ENCODE measurements at regions not wholly inside any gene's neighbourhood (a gene's known extent, or its start where the extent isn't known, plus 50 kb on each side); places are given as distances from the start of the nearest gene placed in this dataset.

DNA sequence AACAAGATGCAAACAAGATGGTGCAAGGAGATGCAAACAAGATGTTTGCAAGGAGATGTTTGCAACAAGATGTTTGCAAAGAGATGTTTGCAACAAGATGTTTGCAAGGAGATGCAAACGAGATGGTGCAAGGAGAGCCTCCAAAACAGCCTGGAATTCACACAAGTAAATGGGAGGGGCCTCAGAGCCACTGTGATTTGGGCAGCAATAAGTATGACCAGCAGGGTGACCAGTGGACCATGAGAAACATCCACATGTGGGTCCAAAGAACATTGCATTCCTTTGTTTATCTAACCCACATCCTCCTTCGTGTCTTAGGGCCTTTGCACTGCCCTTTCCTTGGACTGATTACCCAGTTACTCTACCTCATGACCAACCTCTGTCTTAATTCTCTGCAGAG lies 162.9 kb downstream of the PLPP3 start:
- DNase-seq = no peak

DNA sequence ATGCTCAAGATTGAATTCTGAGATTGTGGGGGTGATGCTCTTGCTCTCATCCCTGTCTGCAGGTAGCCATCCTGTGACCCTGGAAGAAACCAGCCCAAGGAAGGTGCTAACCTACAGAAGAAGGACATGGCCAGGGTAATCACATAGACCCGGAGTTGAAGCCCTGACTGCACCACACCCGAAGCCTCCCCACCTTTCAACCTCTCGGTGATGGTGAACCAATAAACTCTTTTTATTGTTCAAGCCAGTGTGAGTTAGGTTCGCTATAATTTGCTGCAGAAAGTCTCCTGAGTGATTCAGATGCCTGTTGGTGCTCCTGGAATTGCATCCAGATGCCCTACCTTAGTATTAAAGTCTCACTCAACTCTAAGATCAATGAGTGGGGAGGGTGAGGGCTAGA lies 163.6 kb downstream of the PLPP3 start:
- DNase-seq = no peak

DNA sequence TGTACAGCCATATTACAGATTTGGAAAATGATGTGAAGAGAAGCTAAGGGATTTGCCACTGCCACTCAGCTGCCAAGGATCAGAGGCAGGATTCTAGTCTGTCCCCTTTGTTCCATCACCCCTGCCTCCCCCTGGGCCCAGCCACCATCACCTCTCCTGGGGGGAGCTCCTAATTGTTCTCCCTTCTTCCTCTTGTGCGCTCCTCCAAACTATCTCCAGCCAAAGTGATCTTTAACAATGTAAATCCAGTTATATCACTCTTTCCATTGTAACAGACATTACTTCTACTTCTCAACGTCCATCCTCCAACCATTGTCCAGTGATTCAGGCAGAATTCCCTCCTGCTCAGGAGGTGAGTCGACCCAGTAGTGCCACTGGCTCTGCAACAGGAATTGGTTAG lies 164.1 kb downstream of the PLPP3 start:
- DNase-seq = no peak

DNA sequence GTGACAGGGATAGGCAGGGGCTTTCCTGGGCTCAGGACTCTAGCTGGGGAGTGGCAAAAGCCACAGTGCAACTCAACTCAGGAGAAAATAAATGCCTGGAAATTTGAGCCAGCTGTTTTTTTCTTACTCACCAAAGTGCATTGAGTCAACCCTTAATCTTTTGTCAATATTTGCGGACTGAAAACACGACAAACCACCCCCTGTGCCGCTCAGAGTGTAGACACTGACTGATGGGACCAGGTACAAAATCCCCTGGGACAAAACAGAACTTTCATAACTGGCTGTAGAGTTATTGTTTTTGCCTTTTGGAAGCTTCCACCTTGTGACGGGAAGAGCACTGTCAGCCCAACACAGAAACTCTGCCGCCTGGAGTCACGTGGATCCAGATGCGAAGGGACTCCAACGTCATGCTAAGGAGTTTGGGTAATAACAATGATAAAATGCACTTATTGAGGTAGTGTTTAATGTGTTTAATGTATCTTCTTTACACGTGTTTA lies 164.6 kb downstream of the PLPP3 start:
- no peak for DNase-seq

DNA sequence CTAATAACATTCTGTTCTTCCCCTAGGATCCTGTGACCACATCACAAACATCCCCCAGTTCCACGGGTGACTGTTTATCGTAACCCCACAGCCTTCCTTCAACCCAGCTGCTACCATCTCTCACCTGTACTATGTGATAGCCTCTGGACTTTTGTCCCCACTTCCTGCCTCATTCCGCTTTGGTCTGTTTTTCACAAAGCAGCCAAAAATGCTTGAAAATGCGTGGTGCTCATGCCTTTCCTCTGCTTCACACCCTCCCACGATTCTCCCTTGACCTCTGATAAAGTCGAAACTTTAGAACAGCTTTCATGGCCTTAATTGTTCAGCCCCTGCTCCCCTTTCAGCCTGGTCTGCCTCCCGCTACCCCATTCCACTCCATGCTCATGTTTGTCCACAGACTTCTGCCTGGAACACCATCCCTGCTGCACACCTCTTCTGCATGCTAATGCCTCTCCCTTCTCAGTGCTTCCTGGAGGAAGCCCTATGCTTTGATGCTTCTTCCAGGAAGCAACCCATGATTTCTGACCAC lies 165.6 kb downstream of the PLPP3 start:
- DNase-seq = no peak

DNA sequence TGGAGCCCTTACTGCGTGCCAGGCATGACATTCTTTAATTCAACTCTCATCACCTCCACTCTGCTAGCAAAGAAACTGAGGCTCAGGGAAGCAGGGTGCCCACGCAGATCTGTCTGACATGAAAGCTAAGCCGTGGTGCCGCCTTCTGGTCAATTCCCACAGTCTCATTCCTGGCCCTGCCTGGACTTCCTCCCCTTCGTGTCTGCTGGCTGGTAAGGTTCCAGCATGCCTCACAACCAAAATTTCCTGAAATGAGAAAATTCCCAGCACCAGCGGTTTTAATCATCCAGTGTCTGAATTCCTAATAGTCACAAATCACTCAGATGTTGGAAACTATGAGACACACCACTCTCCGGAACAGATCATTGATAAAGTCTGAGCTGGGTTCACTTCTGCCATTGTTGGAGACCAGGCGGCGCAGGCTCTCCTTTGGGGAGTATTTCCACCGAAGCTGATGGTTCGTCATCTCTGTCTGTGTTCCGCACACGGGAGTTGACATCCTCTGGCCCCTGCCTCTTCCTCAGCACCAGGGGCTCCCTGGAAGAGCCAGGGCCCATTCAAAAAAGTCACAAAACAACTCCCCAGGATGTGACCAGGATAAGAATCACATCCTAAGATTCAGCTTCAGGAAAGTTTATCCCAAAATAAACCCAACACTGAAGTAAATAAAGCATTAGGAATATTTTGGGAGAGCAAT lies 167.7 kb downstream of the PLPP3 start:
- DNase-seq = no peak

DNA sequence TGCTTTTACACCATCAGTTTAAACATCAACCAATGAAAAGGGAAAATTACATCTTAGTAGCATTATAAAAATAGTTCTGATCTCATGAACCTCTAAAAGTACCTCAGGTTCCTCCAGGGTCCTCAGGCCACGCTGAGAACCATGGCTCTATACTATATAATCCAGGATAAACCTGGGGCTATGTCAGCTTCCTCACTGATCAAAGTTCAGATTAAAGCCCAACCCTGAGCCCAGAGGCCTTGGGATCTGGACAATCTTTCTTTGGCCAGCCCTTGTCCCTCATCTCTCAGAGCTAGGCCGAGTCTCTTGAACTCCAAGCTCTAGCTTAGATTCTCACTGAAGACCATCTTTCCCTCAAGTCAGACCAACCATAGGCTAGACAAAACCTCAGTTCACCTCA lies 168.3 kb downstream of the PLPP3 start:
- DNase-seq = no peak

DNA sequence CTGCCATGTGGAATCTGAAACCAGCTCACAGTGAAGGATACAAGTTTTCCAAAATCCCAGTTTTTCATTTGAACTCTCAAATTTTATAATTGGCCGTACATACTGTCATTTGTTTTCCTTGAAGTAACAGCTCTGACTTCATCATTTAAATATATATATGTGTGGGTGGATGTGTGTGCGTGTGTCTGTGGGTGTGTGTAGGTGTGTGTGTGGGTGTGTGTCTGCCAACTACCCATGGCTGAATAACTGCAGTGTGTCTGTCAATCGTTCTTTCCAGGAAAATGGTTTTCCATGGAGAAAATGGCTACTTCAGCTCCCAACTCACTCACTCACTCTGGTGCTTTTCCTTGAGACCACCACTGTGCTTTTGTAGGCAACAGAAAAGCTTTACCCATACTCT lies 169.0 kb downstream of the PLPP3 start:
- DNase-seq = no peak

DNA sequence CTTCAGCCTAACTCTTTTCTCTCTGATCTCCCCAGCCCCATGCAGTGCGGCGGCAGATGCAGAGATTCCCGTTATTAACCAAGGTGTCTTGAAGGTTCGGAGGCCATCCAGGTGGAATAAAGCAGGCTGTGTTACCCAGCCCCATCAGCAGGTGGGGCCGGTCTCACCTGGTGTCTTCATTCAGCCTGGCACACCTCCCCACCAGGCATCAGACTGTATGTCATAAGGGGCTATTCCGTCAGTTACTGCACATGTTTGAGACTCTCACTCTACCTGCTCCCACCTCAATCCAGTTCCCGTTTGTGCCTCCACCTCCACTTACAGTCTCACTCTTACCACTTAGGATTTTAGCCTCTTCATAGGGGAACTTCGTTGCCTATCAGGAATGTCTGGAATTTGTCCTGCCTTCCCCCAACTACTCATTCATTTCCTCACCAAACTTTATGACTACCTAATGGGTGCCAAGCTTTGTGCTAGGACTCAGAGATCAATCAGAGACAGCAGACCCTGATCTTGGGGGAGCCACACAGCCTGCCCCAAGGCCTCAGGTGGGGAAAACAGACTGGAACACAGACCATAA lies 170.2 kb downstream of the PLPP3 start:
- no peak for DNase-seq

DNA sequence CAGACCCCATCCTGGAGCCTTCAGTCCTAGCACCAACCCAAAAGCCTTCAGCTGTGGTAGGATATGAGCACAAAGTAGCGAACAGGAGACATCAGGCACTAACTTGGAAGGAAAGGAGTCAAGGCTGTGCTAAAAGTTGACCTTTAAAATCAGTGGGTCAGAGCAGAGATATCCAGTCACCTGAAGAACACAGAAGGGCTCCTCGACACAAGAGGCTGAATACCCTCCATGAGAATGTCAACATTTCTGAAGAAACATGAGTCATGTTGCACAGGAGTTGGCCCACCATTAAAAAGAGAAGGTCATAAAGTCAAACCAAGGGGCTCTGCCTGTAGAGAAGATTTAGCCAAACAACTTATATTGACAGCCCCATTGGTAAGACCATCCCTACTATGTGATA lies 172.5 kb downstream of the PLPP3 start:
- DNase-seq = no peak

DNA sequence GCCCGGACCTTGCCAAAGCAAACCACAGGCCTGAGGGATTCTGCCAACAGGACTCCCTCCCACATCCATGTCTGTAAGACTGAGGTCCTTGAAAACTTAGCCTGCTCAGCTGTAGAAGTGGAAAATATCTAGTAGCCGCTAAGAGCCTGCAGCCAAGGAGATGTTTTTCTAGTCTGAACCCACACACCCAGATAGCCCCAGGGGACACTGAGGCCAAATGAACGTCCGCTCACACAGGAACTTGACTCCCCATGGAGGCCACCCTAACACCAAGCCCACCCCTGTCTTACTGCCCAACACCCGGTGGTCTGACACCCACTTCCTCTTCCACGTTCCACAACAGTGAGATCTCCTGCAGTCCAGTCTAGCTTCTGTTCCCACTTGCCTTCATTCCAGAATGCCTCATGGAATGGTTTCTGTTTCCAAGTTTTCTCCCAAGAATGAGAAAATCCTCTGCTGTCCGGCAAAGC lies 174.8 kb downstream of the PLPP3 start:
- no peak for DNase-seq

DNA sequence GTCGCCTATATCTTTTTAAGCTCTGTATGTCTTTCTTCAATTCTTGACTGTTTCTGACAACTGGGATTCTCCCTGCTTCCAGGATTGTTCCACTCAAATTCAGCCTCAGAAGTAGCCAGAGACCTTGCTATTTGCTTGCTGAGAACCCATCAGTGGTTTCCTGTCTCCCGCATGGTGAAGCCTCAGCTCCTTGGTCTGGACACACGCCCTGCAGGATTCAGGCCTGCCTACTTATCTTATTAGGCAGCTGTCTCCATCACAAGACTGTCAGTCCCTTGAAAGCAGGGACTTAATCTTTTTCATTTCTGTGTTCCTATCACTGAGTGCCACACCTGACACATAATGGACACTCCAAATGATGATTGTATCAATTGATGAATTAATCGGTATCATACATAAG lies 175.3 kb downstream of the PLPP3 start:
- no peak for DNase-seq

DNA sequence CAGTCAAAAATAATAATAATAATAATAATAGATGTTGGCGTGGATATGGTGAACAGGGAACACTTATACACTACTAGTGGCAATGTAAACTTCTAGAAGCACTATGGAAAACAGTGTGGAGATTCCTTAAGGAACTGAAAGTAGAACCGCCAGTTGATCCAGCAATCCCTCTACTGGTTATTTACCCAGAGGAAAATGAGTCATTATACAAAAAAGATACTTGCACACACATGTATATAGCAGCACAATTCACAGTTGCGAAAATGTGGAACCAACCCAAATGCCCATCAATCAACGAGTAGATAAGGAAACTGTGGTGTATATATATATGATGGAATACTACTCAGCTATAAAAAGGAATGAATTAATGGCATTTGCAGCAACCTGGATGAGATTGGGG lies 176.0 kb downstream of the PLPP3 start:
- DNase-seq = no peak

DNA sequence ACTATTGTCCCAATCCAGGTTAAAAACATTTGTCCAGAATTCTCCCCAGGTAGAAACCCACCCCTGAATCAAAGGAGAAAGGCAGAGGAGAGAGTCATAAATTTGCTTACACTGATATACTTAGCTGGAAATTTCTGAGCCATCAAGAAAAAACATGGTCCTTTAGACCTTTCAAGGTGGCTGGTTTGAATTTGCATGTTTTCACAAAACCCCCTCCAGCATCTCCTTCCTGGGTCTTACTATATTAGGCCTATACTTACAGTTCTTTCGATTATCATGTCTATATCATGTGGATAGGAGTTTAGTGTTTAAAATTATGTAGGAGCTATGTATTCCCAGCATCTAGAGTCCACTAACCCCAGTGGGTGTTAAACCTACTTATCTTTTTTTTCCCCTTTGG lies 178.2 kb downstream of the PLPP3 start:
- no peak for DNase-seq

DNA sequence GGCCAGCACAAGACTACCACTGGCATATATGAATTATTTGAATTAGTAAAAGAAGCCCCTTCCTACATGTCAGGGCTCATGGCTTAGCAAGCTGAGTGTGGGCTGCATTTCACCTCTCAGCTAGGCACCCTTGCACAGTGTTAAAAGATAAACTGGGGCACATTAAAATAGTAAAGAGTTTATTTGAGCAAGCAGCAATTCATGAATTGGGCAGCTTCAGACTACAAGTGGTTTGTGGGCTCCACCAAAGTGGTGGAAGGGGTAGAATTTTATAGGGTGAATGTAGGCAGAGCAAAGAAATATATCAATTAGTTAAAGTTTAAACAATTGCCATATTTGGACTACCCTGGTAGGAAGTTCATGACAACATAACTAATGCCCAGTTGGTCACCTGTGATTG lies 178.8 kb downstream of the PLPP3 start:
- DNase-seq = no peak

DNA sequence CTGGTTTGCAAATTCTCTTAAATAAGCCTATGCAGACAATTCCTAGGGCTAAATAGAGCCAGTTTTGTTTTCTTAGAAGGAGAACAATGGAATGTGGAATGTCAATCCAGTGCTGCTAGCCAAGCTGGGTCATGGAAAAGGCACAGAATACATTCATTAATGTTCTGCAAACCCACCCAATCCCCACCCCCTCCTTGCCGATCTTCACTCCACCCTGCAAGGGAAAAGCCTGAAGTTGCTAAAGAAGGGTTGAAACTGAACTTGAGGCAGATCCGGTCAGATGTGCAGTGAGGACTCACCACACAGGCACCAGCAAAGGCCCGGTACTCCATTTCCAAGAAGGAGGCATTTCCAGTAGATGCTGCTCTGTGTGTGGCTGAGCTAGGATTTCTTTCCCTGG lies 179.6 kb downstream of the PLPP3 start:
- DNase-seq = no peak

DNA sequence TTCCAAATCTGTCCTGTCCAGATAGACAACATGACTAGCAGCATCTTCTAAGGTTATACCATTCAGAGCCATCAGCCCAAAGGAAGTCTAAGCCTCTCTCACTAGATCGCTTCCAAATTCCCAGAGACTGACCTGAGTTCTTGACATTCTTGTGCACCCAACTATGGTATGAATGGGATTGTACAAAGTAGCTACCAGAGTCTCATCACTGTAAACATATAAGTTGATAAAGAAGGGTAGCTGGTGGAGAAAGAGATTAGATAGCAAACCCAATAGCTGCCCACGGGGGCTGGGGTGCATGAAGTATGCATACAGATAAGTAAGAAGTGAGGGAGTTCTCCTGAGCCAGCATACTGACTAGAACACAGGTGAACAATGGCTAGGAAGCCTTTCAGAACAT lies 180.0 kb downstream of the PLPP3 start:
- no peak for DNase-seq

DNA sequence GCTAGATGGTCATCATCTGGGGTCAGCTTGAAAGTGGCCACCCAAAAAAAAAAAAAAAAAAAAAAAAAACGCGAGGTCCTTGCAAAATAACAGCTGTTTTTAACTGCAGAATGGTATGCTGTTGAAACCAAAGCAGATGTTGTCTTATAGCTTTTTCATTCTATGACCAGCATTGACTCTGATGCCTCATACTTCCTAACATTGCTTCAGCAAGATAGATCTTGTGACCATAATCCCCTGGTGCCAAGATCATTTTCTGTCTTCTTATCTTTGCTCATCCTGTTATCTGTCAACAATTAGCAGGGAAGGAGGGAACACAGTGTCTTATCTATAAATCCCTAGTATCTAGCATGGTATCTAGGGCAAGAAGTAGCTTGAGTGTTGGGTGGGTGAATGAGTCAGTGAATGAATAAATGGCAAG lies 181.5 kb downstream of the PLPP3 start:
- no peak for DNase-seq

DNA sequence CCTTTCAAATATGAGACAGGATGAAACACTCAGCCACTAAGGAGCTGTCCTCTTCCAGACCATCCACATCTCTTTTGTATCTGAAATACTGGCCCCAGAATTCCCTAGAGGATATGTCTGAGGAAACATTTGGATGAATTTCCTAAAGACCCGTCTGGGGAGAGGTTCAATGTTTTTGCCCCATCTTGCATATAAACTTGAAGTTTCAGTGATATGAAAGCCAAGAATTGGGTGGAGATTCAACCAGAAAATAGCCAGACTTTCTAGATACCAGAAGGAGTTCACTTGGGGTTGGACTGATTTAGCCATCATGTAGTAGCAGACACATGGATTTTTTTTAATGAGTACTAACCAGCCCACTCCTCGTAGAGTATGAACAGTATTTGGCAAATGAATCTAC lies 182.0 kb downstream of the PLPP3 start:
- no peak for DNase-seq

DNA sequence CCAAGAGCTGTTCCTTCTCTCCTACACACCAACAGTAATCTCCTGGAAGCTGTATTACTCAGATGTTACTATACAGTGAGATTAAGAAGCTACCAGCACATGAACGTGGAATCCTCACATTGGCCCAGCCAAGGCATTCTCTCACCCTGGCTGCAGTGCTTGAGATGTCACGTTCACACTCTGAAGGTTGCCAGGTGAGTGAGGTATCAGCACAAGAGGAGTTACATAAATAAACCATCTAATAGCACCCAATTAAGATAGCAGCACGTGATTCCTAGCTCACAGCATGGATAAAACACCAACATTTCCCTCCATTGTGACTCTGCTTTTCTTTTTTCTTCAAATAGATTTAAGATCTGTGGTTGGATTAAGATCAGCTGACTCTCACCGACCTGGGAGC lies 182.8 kb downstream of the PLPP3 start:
- no peak for DNase-seq

DNA sequence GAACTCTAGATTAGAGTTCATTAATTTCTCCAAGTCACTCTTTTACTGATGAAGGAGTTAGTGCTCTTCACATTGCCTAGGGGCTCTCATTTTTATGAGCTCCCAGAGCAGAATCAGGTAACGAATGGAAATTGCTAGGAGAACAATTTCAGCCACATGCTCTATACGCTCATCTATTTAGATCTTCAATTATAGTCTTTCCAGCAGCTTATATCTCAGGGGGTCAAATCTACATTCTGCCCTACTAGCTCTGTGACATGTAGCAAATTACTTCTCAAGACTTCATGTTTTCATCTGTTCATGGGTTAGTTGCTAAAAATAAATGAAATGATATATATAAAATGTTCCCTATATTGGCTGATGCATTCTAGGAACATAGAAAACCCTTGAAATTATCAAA lies 183.6 kb downstream of the PLPP3 start:
- DNase-seq = no peak

DNA sequence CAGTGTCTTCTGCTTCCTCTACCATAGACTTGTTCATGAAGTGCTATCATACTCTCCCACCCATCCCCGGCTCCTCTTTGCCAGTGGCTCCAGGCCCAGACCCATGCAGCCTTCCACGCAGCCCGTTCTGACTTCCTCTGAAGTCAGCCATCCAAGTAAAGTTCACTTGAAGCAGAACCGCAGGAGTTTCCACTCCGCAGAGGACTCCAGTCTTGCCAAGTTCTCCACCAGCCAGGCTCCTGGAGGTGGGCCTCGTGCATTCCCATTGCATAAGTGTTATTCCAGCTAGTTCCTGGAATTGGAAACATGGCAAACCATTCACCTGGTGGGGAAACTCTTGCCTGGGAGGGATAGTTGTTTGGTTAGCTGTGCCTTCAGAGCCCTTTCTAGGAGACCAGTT lies 185.1 kb downstream of the PLPP3 start:
- no peak for DNase-seq

DNA sequence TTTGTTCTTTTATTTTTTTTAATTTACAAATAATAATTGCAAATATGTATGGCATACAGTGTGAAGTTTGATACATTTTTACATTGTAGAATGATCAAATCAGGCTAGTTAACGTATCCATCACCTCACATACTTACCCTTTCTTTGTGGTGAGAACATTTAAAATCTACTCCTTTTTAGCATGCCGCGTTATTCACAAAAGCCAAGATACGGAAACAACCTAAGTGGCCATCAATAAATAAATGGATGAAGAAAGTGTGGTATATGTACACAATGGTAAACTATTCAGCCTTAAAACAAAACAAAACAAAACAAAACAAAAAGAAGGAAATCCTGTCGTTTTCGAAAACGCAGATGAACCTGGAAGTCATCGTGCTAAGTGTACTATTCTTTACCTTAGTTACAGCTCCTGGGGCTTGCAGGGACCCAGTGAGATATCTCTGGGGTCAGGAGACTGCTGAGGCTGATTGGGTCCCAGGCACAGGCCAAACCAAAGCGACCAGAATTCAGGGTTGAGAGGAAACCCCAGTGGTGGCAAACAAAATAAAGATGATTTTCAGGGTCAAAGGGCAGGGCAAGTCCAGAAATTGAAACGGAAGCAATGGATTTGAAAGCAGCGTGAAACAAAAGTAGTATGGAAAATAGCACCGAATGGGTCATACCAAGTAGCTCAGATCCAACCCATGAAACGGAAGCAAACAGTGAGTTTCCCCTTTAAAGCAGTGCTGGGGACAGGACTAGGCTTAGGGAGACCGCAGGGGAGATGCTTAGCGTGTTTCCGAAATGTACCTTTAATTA lies 188.2 kb downstream of the PLPP3 start:
- DNase-seq = no peak

Measured in NCI-H446 treated with DMSO at 0.1 percent for 48 hours (cell line).